ENCODE measurements at regions not wholly inside any gene's neighbourhood (a gene's known extent, or its start where the extent isn't known, plus 50 kb on each side); places are given as distances from the start of the nearest gene placed in this dataset.
A peak's percentile ranks its signal among the peaks of the same experiment; 100 is the strongest.
"Not testable (repeated sequence)": the region's sequence is repeated elsewhere in the genome, so short reads cannot be mapped to it uniquely, and the experiment has no call there.

DNA sequence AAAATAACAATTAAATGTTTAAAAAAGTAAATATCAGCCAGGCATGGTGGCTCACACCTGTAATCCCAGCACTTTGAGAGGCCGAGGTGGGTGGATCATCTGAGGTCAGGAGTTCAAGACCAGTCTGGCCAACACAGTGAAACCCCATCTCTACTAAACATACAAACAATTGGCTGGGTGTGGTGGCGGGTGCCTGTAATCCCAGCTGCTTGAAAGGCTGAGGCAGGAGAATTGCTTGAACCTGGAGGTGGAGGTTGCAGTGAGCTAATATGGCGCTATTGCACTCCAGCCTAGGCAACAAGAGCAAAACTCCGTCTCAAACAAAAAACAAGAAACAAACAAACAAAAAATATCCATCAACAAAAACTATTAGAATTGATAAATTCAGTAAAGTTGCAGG is 77.5 kb downstream of the SNX5 start:
- not testable (repeated sequence) for DNase-seq (ENCODE audit: low read depth in 2 of 3, low spot score in 2 of 3)

DNA sequence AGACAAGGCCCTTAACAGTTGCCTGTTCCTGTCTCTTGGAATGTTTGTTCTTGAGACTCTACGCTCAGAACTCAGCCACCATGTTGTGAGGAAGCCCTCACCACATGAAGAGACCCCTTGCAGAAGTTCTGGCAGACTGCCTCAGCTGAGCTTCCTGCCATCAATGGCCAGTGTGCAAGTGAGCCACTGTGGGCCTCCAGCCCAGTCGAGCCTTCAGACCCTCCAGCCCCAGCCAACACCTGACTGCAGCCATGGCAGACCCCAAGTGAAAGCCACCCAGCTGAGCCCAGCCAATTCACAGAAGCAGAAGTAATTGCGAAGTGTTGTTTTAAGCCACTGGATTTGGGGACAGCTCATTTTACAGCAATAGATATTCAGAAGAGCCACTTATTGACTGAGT is 78.3 kb downstream of the SNX5 start:
- no peak for DNase-seq (ENCODE audit: low read depth in 2 of 3, low spot score in 2 of 3)

DNA sequence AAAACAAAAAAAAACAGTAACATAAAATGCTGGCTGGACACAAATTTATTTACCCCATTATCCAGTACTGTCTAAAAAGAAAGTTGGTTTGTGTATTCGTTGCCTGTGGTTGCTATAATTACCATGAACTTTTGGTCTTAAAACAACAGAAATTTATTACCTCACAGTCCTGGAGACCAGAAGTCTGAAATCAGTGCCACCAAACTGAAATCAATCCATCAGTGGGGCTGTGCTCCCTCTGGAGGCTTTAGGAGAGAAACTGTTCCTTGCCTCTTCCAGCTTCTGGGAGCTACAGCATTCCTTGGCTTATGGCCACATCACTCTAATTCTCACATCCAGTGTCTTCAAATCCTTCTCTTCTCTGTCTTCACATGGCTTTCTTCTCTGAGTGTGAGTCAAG is 79.4 kb downstream of the SNX5 start:
- DNase-seq (ENCODE audit: low read depth in 2 of 3, low spot score in 2 of 3) = no peak

DNA sequence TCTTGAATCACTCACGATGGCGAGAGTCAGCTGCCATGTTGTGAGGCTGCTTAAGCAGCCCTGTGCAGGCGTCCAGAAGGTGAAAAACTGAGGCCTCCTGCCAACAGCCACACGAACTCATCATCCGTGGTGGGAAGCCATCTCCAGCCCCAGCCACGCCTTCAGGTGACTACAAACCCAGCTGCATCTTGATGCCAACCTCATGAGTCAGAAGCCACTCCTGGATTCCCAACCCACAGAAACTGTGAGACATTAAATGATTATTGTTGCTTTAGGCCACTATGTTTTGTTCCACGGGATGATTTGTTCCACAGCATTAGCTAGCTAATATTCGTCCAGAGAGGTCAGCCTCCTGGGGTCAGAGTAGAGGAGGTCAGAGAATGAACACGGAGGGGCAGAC is 80.5 kb downstream of the SNX5 start:
- DNase-seq (ENCODE audit: low read depth in 2 of 3, low spot score in 2 of 3) = no peak

DNA sequence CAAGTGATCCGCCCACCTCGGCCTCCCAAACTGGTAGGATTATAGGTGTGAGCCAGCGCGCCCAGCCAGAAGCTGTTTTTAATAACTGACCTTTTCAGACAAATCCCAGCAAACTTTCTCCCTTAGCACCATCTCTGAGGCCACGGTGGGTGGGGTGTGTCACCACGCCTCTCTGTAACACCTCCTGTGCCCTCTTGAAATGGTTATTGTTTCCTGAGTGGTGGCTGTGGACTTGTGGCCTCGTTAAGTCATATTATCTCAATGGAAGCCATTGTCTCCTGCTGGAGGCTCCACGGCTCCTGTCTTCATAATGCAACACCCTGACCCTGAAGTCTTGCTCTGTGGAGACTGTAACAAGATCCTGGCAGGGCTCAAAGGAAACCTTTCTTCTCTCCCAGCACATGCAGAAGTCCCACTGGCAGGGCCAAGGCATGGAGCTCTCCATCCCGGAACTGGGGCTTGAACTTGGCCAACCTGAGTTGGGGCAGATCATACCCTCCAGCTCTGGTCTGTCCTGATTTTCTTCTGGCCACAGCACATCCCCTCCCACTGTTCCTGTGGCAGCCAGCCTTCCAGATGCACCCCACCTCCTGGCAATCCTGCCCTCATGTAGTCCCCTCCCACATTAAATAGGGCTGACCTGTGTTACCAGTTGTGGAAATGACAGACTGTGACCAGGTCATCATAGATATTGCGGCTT is 81.1 kb downstream of the SNX5 start:
- no peak for DNase-seq (ENCODE audit: low read depth in 2 of 3, low spot score in 2 of 3)

GRCh38 chr20:17885544-17885943 is 83.0 kb downstream of the SNX5 start:
- peak in 1 of 3 donors; percentile 54 for DNase-seq (ENCODE audit: low read depth in 2 of 3, low spot score in 2 of 3)

DNA sequence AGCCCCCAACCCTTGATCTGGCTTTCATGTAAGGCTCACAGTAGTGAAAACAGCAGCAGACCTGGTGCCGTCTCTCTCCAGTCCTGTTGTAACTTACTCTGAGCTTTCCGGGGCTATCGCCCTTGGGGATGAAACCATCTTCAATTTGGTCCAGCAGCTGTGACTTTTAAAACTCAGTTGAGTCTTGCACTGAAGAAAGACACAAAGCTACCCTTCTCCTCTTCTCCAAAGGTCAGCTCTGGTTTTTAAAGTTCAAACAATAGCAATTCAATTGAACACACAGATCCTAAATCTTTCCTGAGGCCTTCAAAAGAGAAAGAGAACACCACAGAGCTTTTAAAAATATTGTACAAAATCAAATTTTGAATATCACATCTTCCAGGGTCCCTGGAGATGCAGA is 83.5 kb downstream of the SNX5 start:
- DNase-seq (ENCODE audit: low read depth in 2 of 3, low spot score in 2 of 3) = no peak

DNA sequence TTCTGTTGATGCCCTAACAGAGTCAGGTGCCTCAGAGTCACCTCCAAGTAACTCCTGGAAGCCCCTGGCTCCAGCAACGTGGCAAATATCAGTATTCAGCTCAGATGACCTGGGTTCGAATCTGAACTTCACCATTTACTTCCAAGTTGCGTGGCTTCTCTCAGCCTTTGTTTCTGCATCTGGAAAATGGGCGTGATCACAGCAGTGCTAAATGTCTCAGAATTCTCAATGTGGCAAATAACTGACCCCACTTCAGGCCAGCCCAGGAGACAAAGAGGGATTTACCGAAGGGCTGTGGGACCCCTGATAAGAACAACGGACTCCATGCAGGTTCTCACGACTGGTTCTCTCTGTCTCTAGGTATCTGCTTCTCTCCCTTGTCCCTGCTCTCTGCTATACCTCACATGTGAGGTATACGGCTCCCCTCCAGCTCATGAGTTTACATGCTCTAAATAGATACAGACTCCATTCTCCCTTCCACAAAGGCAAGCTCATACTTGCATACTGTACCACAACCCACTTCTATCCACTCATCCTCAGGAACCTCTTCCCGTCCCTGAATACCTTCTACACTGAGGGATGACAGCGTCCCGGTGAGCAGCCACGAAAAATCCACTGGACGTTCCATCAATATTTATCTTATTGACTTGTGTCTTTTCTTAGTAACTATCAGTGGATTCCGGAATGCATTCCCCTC is 84.1 kb downstream of the SNX5 start:
- DNase-seq (ENCODE audit: low read depth in 2 of 3, low spot score in 2 of 3) = no peak

DNA sequence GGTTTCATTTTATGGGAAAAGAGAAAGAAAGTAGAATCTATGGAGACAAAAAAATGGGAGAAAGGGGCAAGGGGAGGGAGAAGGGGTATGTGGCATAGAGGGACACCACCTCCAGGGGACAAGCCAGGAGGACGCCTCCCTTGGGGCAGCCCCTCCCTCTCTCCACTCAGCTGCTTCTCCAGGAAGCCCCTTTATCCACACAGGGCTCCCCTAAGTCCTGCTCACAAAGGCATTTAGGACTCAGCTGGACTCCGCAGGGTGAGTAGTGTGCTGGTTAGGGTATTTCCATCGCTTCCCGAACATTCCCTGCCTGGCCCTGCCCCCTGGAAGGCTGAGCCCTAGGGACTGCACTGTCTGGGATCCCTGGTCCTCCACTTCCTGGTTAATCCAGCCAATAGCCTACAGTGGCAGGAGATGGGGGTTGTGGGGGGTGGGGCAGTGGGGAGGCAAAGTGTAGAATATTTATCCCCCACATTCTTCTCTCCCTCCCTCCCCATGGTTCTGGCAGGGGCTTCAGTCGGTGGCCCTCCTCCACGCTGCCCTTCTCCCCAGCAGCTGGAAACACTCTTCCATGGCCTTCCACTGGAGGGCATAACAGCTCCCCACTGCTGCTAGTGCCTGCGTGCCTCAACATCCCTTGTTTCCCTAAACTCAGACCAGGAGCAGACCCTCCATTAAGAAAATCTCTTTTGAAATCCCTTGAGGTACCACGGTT is 84.8 kb downstream of the SNX5 start:
- no peak for DNase-seq (ENCODE audit: low read depth in 2 of 3, low spot score in 2 of 3)

- no peak for DNase-seq (ENCODE audit: low read depth in 2 of 3, low spot score in 2 of 3)
Observed at GRCh38 chr20:17882834-17883591, 85.6 kb downstream of the SNX5 start.

GRCh38 chr20:17882065-17882833 is 86.3 kb downstream of the SNX5 start:
- DNase-seq (ENCODE audit: low read depth in 2 of 3, low spot score in 2 of 3) = no peak

DNA sequence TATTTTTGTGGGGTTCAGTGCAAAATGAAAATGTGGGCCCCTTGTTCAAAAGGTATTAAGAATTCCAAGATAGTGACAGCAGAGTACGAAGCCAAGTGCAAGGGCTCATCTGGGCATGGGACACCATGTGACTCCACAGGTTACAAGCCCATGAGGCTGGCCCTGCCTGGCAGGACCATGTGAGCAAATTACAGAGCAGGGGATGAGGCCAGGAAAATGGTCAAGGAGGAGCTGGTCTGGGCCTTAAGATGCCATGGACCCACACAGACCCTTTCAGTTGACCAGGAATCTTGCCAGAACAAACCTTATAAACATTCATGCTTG is 86.9 kb downstream of the SNX5 start:
- no peak for DNase-seq (ENCODE audit: low read depth in 2 of 3, low spot score in 2 of 3)

DNA sequence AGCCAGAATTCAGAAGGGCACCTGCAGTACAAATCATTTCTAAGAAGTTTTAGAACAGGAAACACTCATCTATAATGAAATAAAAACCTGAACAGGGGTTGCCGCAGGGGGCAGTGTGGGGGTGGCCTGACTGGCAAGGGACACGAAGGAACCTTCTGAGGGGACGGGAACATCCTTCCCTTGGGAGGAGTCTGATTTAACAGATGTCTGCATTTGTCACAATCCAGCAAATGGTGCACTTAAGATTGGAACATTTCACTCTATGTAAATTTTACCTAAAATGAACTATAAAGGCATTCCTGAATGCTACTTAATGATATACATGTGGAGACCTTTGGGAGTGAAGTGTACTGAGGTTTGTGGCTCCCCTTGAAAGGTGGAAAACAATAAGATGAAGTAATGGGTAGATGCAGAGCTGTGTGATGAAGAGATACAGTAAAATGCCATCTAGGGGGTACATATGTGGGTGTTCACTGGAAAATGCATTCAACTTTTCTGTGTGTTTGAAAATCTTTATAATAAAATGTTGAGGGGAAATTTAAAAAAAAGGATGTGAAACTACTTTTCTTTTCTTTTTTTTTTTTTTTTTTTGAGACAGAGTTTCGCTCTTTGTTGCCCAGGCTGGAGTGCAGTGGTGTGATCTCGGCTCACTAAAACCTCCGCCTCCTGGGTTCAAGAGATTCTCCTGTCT is 89.5 kb downstream of the SNX5 start:
- DNase-seq (ENCODE audit: low read depth in 2 of 3, low spot score in 2 of 3) = peak in 1 of 3 donors; percentile 24

DNA sequence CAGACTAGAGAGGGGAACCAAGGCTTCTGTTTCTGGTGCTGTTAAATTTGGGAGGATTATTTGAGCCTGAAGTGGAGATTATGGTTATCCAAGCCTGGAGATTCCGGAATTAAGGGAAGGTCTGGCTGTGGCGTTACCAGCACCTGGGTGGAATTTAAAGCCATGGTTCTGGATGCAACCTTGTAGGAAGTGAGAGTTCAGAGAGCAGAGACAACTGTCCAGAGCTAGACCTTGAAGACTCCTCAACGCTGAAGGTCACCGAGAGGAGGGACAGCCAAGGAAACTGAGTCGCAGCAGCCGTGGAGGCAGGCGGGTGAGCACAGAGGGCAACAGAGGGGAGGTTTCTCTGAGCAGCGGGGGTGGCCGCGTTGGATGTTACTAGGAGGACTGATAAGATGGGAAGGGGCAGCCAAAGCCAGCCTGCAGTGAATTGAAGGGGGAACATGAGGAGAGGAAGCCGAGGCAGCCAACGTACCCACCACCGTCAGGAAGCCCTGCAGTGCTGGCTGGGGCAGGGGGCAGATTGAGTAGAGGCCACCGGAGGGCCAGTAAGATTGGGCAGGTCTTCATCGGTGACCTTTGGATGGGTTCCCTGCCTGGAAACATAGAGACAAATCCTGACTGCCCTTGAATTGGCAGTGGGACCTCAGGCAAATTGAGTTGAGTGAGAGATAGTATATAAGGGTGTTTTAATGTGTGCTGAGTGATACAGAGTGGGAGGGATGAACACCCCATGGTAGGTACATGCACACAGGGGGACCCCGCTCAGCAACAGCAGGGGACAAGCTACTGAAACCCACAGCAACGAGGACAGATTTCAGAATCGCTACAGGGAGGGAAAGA is 90.3 kb downstream of the SNX5 start:
- DNase-seq (ENCODE audit: low read depth in 2 of 3, low spot score in 2 of 3) = no peak

DNA sequence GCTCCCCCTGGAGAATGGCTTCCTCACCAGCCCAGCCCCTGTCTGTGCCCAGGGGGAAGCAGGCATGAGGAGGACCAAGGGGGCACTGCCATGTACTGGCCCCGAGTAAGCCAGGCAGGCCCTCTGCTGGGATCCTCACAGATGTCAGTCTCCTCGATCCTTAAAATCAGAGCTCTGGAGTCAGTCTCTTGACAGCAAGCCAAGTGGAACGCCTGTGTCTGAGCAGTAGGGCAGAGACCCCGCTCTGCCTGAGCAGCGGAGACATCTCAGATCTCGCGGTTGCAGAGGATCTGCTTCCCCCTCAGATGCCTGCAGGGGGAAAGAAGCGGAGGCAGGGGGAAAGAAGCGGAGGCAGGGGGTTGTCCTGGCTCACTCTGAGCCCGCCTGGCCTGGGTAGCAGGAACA is 92.6 kb downstream of the SNX5 start:
- peak in 1 of 3 donors; percentile 31 for DNase-seq (ENCODE audit: low read depth in 2 of 3, low spot score in 2 of 3)

- no peak for DNase-seq (ENCODE audit: low read depth in 2 of 3, low spot score in 2 of 3)
Observed at GRCh38 chr20:17875106-17875980, 93.3 kb downstream of the SNX5 start.

DNA sequence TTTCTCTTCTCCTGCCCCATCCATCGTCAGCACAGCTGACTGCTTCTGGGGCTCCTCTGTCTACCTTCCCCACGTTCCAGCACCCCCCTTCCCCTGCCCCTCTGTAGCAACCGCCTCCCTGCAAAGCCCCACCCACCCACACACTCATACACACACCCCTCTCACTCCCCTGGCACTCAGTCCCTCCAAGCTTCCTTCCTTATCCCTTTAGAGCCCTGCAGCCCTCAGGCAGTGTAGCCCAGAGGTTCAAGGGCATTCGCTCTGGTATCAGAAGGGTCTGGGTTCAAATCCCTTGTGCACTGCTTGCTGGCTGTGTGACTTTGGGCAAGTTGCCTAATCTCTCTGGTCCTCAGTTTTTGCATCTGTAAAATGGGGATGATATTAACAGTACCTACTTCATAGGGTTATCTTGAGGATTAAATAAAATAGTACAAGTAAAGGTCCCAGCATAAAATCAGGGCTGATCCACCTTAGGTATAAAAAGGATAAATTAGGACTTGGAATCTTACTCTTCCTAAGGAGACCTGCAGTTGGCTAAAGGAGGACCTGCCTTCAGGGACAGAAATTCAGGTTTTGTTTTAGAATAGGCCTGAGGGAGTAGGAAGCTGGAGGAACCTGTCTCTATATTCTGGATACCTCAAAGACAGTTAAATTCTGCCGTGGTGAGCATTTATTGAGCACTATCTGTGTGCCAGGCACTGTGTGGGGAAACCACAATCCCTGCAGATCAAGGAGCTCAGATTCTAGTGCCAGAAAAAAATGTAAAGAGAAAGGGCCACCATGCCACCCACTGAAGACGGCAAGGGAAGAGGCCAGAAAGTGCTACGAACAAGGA is 94.1 kb downstream of the SNX5 start:
- DNase-seq (ENCODE audit: low read depth in 2 of 3, low spot score in 2 of 3) = no peak
